ENCODE measurements at regions not wholly inside any gene's neighbourhood (a gene's known extent, or its start where the extent isn't known, plus 50 kb on each side); places are given as distances from the start of the nearest gene placed in this dataset.

DNA sequence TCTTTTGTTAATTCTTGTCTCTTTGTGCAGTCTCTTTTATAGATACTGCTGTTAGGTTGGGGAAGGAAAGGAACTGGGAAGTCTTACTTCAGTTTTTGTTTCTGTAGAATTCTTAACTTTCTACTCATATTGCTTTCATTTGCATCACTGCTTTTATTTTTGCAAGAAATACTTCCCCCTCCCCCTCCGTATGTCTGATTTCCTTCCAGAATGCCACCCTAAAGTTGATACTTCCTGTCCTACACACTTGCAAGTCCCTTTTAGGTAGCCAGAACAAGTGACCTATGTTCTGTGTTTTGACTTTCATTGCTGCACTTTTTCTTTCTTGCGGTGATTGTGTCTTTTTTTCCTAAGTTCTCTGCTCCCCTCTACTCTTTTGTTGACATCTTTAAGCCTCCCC lies 477.4 kb downstream of the RSL24D1 start:
- DNase-seq = no peak

DNA sequence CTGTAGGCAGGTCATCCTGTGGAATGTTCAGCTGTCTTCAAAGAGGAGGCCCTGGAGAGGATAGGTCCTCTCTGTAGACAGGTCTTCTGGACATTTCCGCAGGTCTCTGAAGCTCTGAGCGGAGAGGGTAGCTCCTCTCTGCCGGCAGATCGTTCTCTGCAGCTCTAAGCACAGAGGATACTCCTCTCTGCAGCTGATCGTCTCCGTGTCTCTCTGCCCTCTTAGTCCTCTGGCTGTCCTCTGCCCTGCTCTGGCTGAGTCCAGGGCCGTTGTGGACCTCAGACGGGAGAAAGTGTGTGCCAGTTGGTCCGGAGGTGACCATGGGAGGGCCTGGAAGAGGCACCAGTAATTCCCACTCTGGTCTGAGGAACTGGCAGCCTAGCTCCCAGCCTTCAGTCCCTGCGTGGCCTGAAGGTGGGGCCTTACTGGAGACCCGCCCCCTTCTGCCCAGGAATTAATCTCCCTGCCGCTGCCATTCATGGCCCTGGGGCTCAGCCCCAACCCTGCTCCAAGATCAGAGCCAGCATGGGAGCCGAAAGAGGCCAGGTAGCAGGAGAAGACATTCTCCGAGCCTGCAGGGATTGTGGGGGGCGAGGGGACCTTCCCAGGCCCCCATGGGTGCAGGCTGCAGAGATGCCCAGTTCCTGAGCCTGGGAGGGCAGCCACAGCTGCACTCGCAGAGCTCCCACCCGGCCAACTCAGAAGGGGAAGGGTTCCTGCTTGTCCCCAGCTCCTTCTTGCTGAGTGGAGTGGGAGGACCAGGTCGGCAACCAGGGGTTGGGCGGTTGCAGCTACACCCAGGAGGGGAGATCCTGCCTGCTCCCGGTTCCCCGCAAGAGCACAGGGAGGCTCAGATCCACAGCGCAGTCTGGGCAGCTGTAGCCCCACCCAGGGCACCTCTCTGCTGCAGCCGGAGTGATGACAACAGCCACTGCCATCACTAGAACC lies 488.7 kb downstream of the RSL24D1 start:
- no peak for DNase-seq

DNA sequence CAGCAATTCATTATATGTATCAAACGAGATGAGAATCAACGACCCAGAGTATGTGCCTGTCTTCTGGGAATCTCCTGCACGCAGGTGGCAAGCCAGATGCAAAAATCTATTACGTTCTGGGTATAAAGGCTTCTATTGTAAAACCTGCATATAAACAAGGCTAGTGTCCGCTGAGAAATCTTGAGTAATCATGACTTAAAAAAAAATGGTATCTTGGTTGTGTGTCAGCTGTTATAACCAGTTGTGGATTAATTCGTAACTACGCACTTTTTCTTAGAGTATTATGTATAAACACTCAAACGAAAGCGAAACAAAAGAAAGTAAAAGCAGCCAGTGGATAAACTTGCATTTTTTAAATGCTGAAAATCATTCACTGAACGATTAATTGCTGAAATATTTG lies 509.1 kb downstream of the RSL24D1 start:
- DNase-seq = no peak
